Prostate gland (tissue), 2 donors: ENCODE measurements at regions not wholly inside any gene's neighbourhood (a gene's known extent, or its start where the extent isn't known, plus 50 kb on each side); places are given as distances from the start of the nearest gene placed in this dataset.

ENCODE experiments used
- POLR2AphosphoS5 ChIP-seq: sonication (generic); formaldehyde crosslinking; IDR thresholded peaks from one replicate; pipeline ENCODE4 v1.6.1; 2017; ENCODE audit warnings: antibody characterized with exemption
- TF ChIP-seq, protein P1 (sequence below), 4 experiments: fragments of 200-600 bp in 2 of 4; fragments of 450-650 bp in 2 of 4; sonication (generic) in 2 of 4; IDR thresholded peaks; 1 replicate in 3 of 4; 2 replicates in 1 of 4; pipeline ENCODE4 v1.5.1; 2016 to 2019; ENCODE audit warnings: antibody characterized with exemption in 4 of 4, mild to moderate bottlenecking in 2 of 4, moderate library complexity in 2 of 4

DNA sequence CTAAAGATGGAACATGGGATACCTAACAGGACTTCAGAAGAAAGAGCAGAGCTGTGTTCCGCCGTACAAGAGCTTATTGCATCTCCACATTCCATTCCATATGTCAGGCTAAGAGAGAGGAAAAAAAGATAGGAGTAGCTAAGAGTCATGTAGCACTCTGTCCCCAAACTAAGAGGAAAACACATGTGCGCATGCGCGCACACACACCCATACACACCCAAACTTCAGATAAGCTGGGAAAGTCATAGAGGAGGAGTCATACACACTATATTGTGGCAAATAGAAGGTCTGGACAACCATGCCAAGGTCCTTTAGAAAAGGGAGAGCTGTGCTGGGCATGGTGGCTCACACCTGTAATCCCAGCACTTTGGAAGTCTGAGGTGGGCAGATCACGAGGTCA is 132.4 kb downstream of the RAB11FIP2 start:
- TF ChIP-seq, protein P1, sequence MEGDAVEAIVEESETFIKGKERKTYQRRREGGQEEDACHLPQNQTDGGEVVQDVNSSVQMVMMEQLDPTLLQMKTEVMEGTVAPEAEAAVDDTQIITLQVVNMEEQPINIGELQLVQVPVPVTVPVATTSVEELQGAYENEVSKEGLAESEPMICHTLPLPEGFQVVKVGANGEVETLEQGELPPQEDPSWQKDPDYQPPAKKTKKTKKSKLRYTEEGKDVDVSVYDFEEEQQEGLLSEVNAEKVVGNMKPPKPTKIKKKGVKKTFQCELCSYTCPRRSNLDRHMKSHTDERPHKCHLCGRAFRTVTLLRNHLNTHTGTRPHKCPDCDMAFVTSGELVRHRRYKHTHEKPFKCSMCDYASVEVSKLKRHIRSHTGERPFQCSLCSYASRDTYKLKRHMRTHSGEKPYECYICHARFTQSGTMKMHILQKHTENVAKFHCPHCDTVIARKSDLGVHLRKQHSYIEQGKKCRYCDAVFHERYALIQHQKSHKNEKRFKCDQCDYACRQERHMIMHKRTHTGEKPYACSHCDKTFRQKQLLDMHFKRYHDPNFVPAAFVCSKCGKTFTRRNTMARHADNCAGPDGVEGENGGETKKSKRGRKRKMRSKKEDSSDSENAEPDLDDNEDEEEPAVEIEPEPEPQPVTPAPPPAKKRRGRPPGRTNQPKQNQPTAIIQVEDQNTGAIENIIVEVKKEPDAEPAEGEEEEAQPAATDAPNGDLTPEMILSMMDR (IDR thresholded peaks at IDR 0.05) = no peak
- TF ChIP-seq POLR2AphosphoS5 = no peak
